CD4-positive, alpha-beta T cell treated with Interleukin-2 at 100 ng/mL for 4 hours (primary cell): ENCODE measurements at regions not wholly inside any gene's neighbourhood (a gene's known extent, or its start where the extent isn't known, plus 50 kb on each side); places are given as distances from the start of the nearest gene placed in this dataset.
"Not testable (repeated sequence)": the region's sequence is repeated elsewhere in the genome, so short reads cannot be mapped to it uniquely, and the experiment has no call there.

Source experiments
- DNase-seq: peaks from one replicate; pipeline ENCODE4 v3.0.0-alpha.2; 2020; ENCODE audit warnings: low spot score

DNA sequence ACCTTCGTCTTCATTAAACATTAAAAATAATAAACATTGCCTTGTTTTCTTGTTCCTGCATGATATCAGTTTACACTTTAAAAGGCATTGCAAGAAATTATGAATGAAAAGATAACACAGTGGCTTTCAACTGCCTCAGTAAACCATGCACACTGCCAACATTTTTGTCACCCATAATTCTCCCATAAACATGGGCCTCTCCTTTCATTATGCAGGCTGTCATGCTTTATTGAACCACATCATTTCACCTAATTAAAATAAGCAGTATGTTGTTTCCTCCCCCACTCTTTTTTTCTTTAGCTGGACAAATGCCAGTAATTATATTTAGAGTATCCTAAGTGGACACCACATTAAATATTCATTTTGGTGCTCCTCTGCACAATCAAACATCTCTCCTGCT lies 1566.5 kb upstream of the SLC10A2 start:
- no peak for DNase-seq

GRCh38 chr13:104625201-104625600 lies 1559.0 kb upstream of the SLC10A2 start:
- DNase-seq: no peak

GRCh38 chr13:104616990-104617389 lies 1550.8 kb upstream of the SLC10A2 start:
- DNase-seq: no peak

- DNase-seq: no peak
Observed at GRCh38 chr13:104614361-104615145, 1548.3 kb upstream of the SLC10A2 start.

GRCh38 chr13:104608331-104608730 lies 1542.1 kb upstream of the SLC10A2 start:
- DNase-seq: no peak

DNA sequence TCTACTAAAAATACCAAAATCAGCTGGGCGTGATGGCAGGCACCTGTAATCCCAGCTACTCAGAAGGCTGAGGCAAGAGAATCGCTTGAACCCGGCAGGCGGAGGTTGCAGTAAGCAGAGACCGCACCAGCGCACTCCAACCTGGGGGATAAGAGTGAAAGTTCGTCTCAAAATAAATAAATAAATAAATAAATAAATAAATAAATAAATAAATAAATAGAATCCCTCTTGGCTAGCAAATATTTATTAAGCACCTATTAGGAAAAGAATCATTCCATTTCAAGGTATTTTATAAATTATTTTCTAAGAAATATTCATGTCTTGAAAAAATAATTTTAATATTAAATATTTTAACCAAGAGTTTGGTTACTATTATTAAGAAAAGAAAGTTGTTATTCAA lies 1539.2 kb upstream of the SLC10A2 start:
- DNase-seq: not testable (repeated sequence)

- DNase-seq: no peak
Observed at GRCh38 chr13:104597546-104598180, 1531.4 kb upstream of the SLC10A2 start.

DNA sequence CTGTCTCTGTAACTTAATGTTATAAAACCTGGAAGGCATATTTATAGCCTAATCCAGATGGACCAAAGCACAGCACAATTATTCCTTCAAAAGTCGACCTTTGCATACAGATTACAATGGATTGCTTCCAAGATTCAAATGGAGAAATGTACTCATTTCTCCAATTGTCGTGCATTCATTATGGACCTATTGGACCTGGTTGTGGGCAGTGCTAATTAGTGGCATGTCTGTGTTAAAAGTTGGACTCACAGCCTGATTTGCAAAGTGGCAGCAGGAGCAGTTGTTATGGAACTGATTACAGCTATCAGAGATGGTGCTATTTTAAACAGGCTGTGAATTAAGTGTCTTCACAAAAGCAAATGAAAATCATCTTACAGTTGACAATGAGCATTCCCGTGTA lies 1529.3 kb upstream of the SLC10A2 start:
- no peak for DNase-seq

DNA sequence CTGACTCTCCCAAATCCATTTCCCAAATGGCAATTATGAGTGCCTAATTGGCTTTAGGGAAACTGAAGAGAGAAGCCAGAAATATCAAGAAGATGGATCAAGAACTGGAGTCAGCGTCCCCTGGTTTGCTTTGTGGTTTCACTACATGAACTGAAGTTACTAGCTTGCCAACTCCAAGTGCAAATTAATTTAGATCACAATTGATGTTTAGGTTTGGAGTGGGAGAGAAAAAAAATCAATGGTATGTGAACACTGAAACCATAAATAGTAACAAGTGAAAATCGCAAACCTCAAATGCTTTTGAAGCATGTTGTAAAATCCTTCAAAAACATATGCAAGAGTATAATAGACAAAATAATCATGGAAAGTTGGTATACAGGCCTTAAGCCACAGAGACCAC lies 1528.6 kb upstream of the SLC10A2 start:
- no peak for DNase-seq

- DNase-seq: no peak
Observed at GRCh38 chr13:104593693-104594092, 1527.5 kb upstream of the SLC10A2 start.

- no peak for DNase-seq
Observed at GRCh38 chr13:104593251-104593576, 1527.0 kb upstream of the SLC10A2 start.

- DNase-seq: no peak
Observed at GRCh38 chr13:104592545-104593250, 1526.5 kb upstream of the SLC10A2 start.

DNA sequence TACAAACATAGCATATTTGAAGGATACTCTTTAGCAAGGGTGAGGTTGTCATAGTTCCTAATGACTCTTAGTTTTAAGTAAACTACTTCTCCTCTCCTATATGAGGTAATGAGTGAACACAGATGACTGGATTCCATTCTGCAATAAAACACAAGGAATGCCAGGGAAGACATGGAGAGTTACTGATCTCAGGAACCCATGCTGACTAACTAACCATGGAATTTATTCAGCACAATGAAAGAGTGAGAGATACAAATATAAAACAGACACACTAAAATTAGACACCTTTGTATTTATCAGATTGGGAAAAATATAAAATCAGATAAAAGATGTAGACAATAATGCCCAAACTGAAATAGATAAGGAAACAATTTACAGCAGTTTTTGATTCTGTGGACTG lies 1525.9 kb upstream of the SLC10A2 start:
- no peak for DNase-seq

DNA sequence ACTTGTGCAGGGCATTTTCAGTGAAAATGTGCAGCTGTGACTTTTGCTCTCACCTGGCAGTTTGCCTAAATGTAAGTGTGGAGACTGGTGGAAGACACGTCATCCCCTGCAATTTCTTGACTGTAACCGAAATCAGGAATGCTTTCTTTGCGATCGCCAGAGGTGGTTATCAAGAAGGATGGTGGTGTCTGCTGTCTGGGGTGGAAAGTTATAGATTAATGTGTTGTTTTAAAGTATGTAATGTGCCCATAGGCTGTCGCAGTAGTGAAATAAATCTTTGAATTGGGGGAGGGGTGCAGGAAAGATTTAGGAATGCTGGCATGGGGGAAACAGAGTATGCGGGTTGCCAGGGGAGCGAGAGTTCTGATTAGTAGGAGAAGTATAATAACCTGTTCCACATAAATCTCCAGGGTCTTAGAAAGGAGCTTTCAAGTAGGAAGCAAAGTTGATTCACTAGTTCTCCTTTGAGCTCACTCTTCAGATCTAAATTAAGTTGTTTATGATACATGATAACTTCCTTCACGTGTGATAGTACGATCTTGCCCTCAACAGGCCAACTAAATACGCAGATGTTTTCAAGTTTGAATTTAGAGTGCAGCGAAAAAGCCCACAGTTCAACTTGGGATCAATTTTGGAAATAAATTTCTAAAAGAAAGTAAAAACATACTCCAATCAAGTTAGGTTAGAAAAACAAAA lies 1520.0 kb upstream of the SLC10A2 start:
- no peak for DNase-seq

DNA sequence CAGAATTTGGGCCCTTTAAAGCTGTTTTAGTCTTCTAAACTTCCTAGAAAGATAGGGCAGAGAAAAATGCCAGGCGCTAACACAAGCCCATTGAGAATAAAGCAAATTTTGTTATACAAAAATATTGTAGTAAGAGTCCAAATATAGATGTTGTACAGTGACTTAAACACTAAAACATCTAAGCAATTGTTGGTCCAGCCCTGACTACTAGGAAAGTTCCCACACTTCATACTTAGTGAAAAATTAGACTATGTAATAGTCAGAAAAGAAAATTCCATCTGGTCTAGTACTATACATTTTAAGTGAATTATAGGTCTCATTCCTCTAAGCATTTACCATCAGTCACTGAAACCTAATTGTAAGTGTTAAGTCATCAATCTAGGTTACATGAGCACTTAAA lies 1518.3 kb upstream of the SLC10A2 start:
- no peak for DNase-seq

GRCh38 chr13:104580931-104581330 lies 1514.7 kb upstream of the SLC10A2 start:
- no peak for DNase-seq

DNA sequence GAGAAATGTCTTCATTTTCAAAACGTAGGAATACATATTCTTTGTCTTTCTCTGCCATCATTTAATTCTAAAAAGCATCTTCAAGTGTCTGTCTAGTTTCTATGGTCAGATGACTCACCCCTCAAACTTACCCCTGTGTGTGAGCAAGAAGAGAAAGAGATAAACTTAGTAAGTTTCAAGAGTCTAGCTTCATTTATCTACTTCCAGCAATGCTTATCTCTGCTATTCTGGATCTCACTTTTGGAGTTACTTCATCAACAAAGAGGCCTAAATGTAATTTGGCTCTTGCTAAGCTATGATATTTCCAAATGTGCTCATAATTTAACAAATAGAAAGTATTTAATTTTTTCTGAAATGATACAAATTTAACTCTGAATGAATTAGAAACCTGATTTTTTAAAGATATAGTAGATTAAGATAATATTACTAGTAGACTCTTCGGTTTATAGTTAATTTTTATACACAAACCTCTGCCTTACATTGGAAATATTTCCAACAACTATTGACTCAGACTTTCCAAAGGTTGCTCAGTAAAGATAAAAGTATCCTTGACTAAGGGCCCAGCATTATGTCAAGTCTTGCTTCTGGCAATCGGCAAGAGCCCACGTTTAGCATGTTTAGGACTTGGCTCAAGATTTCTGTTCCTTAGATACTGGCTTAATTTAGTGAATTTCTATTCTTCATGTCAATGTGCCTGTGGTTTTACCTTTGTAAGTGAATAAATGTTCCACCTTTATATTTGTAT lies 1511.0 kb upstream of the SLC10A2 start:
- DNase-seq: no peak

- no peak for DNase-seq
Observed at GRCh38 chr13:104571893-104572229, 1505.6 kb upstream of the SLC10A2 start.

DNA sequence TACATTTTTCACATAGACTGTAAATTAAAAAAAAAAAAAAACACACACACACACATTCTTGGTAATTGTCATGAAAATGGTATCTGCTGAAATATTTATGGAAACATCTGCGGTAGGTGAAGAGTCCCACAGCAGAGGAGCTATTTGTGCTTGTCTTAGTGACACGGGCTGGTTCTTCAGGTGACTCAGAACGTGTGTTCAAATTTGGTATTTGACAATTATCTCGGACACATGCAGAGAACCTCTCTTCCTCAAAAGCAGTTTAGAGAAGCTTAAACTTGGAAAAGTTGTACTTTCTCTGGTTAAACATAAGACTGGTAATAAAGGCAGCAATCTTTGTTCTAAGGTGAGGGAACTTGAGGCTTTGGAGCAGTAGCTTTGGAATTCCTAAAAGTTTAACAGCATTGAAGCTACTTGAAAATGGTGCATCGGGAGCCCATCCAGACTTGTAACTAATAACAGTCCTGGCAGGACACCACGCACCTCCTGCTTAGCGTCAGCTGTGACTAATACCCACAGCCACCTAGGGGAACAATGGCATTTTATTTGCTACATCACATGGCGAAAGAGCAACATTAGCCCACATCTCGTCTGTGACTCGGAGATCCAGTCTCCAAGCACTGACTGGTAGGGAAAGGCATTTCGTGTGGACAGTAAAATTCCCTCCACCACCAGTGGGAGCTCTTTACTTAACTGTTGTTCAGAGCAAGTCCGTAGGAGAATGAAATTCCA lies 1505.1 kb upstream of the SLC10A2 start:
- no peak for DNase-seq

DNA sequence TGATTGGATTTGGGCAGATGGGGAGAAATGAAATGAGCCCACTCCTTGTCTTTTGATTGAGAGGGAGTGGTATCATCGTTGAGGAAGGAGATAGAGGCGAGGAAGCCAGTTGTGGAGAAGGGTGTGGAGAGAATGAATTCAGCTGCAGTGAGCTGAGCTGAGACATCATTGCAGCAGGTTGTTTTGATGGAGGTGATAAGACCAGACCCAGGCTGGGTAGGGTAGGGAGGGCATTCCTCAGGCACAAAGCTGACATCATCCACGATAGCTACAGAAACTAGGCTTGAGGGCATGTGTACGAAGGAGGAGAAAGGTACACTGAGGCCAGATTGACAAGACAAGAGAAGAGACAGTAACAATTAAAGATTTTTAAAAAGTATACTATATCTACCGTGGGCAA lies 1500.9 kb upstream of the SLC10A2 start:
- DNase-seq: no peak

DNA sequence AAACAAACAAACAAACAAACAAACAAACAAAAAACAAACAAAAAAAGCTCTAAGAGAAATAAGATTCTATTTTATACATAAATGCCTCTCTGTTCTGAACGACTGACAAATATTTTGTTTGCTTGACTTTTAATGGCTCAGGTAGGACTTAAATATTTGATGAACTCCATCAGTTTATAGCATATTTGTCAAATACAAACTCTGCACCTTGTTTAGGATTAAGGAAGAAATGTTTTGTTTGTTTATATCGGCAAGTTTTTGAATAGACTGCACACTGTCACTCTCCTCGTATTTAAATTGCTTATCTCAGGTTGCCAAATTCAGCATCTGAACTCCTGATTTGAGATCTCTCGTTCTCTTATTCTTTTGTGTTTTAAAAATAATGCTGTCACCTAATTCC lies 1499.7 kb upstream of the SLC10A2 start:
- no peak for DNase-seq
